ENCODE measurements at regions not wholly inside any gene's neighbourhood (a gene's known extent, or its start where the extent isn't known, plus 50 kb on each side); places are given as distances from the start of the nearest gene placed in this dataset.

DNA sequence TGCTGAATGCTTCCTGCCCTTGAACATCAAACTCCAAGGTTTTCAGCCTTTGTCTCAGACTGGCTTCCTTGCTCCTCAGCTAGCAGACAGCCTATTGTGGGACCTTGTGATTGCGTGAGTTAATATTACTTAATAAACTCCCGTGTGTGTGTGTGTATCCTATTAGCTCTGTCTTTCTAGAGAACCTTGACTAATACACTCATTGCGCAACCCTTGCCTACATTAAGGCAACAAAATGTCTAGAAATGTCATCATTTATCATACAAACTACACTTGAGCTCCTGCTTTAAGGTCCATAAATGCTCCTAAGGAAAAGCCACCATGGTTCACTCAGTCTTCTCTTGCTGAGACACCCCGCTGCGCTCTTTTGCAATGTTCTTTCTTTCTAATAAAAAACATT, 2861.0 kb downstream of the PCDH9 start:
- no peak for TF ChIP-seq POLR2A (IDR thresholded peaks at IDR 0.05; ENCODE audit: low read length)
- no peak for TF ChIP-seq GATA1 (IDR thresholded peaks at IDR 0.05; ENCODE audit: low read depth, low read length)
- DNase-seq = no peak

DNA sequence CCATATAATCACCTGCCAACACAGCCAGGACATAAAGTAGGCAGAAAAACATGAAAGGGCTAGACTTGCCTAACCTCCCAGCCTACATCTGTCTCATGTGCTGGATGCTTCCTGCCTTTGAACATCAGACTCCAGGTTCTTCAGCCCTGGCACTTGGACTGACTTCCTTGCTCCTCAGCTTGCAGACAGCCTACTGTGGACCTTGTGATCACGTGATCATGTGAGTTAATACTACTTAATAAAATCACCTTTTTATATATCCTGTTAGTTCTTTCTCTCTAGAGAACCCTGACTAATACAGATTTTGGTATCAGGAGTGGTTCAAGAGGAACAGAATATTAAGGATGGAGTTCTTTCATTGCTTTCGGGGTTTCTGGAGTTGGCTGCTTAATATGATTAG, 2867.6 kb downstream of the PCDH9 start:
- TF ChIP-seq GATA1 (IDR thresholded peaks at IDR 0.05; ENCODE audit: low read depth, low read length) (no peak), POLR2A (IDR thresholded peaks at IDR 0.05; ENCODE audit: low read length) (no peak)
- no peak for DNase-seq

DNA sequence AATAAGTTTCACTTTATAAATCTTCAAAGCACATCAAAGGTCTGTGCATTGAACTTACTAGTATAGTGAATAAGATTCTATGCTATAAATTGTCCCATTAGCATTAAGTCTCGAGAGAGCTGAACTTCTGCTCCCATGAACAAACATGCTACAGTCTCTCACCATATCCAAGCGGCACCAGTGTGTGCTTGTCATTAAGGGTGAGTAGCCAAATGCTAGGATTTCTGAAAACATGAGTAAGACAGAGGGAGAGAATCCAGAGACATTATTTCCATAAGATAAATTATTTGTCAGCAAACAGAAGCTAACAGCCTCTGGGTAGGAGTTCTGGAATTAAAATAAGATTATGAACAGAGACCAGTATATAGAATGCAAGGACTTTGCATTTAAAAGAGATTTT, 2882.5 kb downstream of the PCDH9 start:
- TF ChIP-seq GATA1 (IDR thresholded peaks at IDR 0.05; ENCODE audit: low read depth, low read length) (no peak), POLR2A (IDR thresholded peaks at IDR 0.05; ENCODE audit: low read length) (no peak)
- no peak for DNase-seq

- DNase-seq = no peak
- no peak for TF ChIP-seq POLR2A (IDR thresholded peaks at IDR 0.05; ENCODE audit: low read length)
- TF ChIP-seq GATA1 (IDR thresholded peaks at IDR 0.05; ENCODE audit: low read depth, low read length) = no peak
Observed at GRCh38 chr13:64339373-64340063, 2890.6 kb downstream of the PCDH9 start.

- TF ChIP-seq GATA1 (IDR thresholded peaks at IDR 0.05; ENCODE audit: low read depth, low read length) = no peak
- no peak for TF ChIP-seq POLR2A (IDR thresholded peaks at IDR 0.05; ENCODE audit: low read length)
- DNase-seq = no peak
Observed at GRCh38 chr13:64338671-64339070, 2891.5 kb downstream of the PCDH9 start.

DNA sequence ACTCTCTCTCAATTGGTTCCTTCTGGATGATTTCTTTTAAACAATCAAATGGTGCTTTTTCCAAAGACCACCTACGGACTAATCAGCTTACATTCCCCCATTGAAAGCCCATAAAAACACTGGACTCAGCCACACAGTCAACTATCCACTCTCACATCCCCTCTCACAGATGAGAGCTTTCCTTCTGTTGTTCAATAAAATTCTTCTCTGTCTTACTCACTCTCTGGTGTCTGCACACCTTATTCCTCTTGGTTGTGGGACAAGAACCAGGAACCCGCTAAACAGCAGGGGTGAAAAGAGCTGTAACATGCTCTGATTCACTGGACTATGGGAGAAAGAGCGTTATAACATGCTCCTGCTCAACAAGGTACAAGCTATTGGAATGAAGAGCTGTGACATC, 2896.2 kb downstream of the PCDH9 start:
- no peak for DNase-seq
- TF ChIP-seq POLR2A (IDR thresholded peaks at IDR 0.05; ENCODE audit: low read length) (no peak), GATA1 (IDR thresholded peaks at IDR 0.05; ENCODE audit: low read depth, low read length) (no peak)

GRCh38 chr13:64332048-64332447, 2898.1 kb downstream of the PCDH9 start:
- no peak for DNase-seq
- TF ChIP-seq POLR2A (IDR thresholded peaks at IDR 0.05; ENCODE audit: low read length) (no peak), GATA1 (IDR thresholded peaks at IDR 0.05; ENCODE audit: low read depth, low read length) (no peak)

GRCh38 chr13:64327505-64328194, 2902.5 kb downstream of the PCDH9 start:
- no peak for DNase-seq
- no peak for TF ChIP-seq GATA1 (IDR thresholded peaks at IDR 0.05; ENCODE audit: low read depth, low read length)
- no peak for TF ChIP-seq POLR2A (IDR thresholded peaks at IDR 0.05; ENCODE audit: low read length)

GRCh38 chr13:64314331-64314730, 2898.7 kb upstream of the PCDH20 start:
- TF ChIP-seq GATA1 (IDR thresholded peaks at IDR 0.05; ENCODE audit: low read depth, low read length) = no peak
- TF ChIP-seq POLR2A (IDR thresholded peaks at IDR 0.05; ENCODE audit: low read length) = no peak

GRCh38 chr13:64311948-64312347, 2896.3 kb upstream of the PCDH20 start:
- TF ChIP-seq GATA1 (IDR thresholded peaks at IDR 0.05; ENCODE audit: low read depth, low read length) = no peak
- no peak for TF ChIP-seq POLR2A (IDR thresholded peaks at IDR 0.05; ENCODE audit: low read length)

More at GRCh38 chr13:64314331-64314730, 2898.7 kb upstream of the PCDH20 start:
- DNase-seq = no peak

GRCh38 chr13:64311112-64311511, 2895.5 kb upstream of the PCDH20 start:
- TF ChIP-seq GATA1 (IDR thresholded peaks at IDR 0.05; ENCODE audit: low read depth, low read length) = no peak
- TF ChIP-seq POLR2A (IDR thresholded peaks at IDR 0.05; ENCODE audit: low read length) = no peak

More at GRCh38 chr13:64311948-64312347, 2896.3 kb upstream of the PCDH20 start:
- DNase-seq = no peak

DNA sequence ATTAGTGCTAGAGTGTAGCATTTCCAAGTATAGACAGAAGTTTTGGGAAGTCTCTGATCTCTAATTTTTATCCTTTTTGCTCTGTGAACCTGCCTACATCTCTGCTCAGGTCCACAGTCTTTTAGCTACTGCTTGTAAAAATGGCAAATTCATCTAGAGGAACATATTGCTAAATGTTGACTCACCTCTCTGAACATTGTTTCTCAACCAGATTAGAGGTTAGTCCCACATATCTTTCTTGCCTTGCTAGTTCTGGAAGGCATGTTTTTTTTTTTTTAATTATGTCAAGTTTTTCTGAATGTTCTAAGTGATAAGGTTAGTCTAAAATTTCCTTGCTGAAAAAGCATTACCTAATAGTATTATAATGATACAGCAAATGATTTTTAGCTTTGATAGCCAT, 2889.6 kb upstream of the PCDH20 start:
- no peak for TF ChIP-seq POLR2A (IDR thresholded peaks at IDR 0.05; ENCODE audit: low read length)
- no peak for DNase-seq

More at GRCh38 chr13:64311112-64311511, 2895.5 kb upstream of the PCDH20 start:
- no peak for DNase-seq

- DNase-seq = no peak
Observed at GRCh38 chr13:64300239-64300638, 2884.6 kb upstream of the PCDH20 start.

GRCh38 chr13:64293923-64294322, 2878.3 kb upstream of the PCDH20 start:
- DNase-seq = no peak
- TF ChIP-seq POLR2A (IDR thresholded peaks at IDR 0.05; ENCODE audit: low read length) (no peak), GATA1 (IDR thresholded peaks at IDR 0.05; ENCODE audit: low read depth, low read length) (no peak)

More at GRCh38 chr13:64300239-64300638, 2884.6 kb upstream of the PCDH20 start:
- TF ChIP-seq GATA1 (IDR thresholded peaks at IDR 0.05; ENCODE audit: low read depth, low read length) = no peak
- no peak for TF ChIP-seq POLR2A (IDR thresholded peaks at IDR 0.05; ENCODE audit: low read length)

DNA sequence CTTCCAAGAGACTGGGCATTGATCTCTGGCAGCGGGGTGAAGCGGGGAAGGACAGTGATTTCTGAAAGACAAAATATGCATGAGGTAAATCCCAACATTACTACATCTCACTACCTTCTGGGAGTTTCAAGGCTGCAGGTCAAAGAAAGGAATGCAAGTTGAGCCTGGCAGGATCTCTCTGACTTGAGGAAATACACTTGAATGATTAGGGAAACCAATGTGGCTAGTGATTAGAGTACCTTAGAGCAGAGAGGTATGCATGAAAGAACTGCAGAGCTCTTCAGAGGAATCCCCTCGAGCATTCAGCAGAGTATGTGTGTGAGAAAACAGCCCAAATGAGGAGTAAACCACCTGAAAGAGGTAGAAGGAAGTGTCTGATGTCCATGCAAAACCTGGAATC, 2874.1 kb upstream of the PCDH20 start:
- no peak for DNase-seq
- TF ChIP-seq POLR2A (IDR thresholded peaks at IDR 0.05; ENCODE audit: low read length) (no peak), GATA1 (IDR thresholded peaks at IDR 0.05; ENCODE audit: low read depth, low read length) (no peak)
